ENCODE measurements at regions not wholly inside any gene's neighbourhood (a gene's known extent, or its start where the extent isn't known, plus 50 kb on each side); places are given as distances from the start of the nearest gene placed in this dataset.

GRCh38 chr22:25364736-25365241 lies 145.3 kb downstream of the CRYBB2 start:
- no peak for TF ChIP-seq CTCF (IDR thresholded peaks at IDR 0.05; ENCODE audit: low read length, missing control alignments)
- no peak for DNase-seq (ENCODE audit: low read depth)
- H3K4me3 ChIP-seq (replicated peaks; ENCODE audit: low read depth, low read length), result no peak overlapping the region

- no peak for DNase-seq (ENCODE audit: low read depth)
- TF ChIP-seq CTCF (IDR thresholded peaks at IDR 0.05; ENCODE audit: low read length, missing control alignments), result no peak
- no peak overlapping the region for H3K4me3 ChIP-seq (replicated peaks; ENCODE audit: low read depth, low read length)
These were observed 146.2 kb downstream of the CRYBB2 start for GRCh38 chr22:25365491-25366261.

GRCh38 chr22:25366408-25366807 lies 147.0 kb downstream of the CRYBB2 start:
- no peak for DNase-seq (ENCODE audit: low read depth)
- H3K4me3 ChIP-seq (replicated peaks; ENCODE audit: low read depth, low read length), result no peak overlapping the region
- no peak for TF ChIP-seq CTCF (IDR thresholded peaks at IDR 0.05; ENCODE audit: low read length, missing control alignments)

- DNase-seq (ENCODE audit: low read depth), result no peak
- no peak for TF ChIP-seq CTCF (IDR thresholded peaks at IDR 0.05; ENCODE audit: low read length, missing control alignments)
- H3K4me3 ChIP-seq (replicated peaks; ENCODE audit: low read depth, low read length), result no peak overlapping the region
These were observed 147.5 kb downstream of the CRYBB2 start for GRCh38 chr22:25366876-25367466.

- H3K4me3 ChIP-seq (replicated peaks; ENCODE audit: low read depth, low read length), result no peak overlapping the region
- no peak for TF ChIP-seq CTCF (IDR thresholded peaks at IDR 0.05; ENCODE audit: low read length, missing control alignments)
These were observed 148.3 kb downstream of the CRYBB2 start for GRCh38 chr22:25367756-25368155.

GRCh38 chr22:25368271-25368670 lies 148.8 kb downstream of the CRYBB2 start:
- H3K4me3 ChIP-seq (replicated peaks; ENCODE audit: low read depth, low read length), result no peak overlapping the region
- no peak for TF ChIP-seq CTCF (IDR thresholded peaks at IDR 0.05; ENCODE audit: low read length, missing control alignments)
- peak; percentile 71 for DNase-seq (ENCODE audit: low read depth)

More at GRCh38 chr22:25367756-25368155, 148.3 kb downstream of the CRYBB2 start:
- no peak for DNase-seq (ENCODE audit: low read depth)

All from fibroblast of pulmonary artery (primary cell).